ENCODE measurements at regions not wholly inside any gene's neighbourhood (a gene's known extent, or its start where the extent isn't known, plus 50 kb on each side); places are given as distances from the start of the nearest gene placed in this dataset.

DNA sequence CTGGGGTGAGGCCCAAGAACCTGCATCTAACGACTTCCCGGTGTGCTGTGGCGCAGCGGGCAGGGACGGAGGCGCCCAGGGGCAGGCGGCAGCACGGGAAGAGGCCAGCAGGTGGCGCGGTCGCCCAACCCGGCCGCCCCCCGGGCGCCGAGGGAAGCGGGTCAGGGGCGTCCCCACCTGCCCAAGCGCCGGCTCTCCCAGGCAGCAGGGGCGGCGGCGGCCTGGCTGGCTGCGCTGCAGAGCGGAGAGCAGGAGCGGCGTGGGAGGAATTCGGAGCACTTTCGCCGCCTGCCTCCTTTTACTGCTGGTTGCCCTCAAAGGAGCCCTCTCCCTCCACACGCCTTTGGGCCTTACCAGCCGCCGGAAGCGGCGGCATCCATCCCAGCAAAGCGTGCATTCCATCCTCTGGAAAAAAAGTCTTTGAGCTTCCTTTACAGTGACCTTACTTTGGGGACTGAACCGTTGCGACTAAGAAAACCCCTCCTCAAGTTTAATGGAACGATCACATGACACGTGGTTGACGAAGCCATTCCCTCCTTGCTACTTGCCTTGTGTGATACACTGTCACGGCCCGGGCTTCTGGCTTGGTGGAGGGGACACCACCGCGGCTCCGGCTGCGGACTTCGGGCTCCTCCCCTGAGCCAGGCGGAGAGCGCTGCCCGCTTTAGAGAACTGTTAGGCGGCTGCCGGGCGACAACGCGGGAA is 106.8 kb upstream of the CLMP start:
- peak; percentile 4 for DNase-seq

DNA sequence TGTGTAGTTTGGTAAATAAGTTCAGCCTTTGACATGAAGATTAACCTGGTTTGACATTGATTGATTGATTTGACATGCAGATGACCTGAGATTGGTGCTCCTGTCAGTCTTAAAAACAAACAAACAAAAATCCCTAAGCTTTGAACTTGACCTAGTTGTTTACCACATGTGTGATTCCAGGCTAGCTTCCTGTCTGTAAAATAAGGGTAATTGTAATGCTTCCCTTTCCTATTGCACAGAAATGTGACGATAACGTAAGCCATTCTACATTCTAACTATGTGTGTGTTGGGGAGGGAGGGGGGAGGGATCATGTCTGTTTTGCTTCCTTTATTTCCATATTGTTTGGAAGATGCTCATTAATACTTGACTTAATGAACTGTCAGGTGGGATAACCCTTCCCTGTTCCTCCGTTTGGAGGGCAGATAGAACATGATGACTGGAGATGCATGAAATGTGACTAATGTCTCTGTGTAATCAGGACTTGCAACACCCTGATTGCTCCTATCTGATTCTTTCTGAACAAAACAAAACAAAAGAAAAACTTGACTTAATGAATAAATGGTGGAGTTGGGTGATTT is 106.1 kb upstream of the CLMP start:
- peak; percentile 22 for DNase-seq

DNA sequence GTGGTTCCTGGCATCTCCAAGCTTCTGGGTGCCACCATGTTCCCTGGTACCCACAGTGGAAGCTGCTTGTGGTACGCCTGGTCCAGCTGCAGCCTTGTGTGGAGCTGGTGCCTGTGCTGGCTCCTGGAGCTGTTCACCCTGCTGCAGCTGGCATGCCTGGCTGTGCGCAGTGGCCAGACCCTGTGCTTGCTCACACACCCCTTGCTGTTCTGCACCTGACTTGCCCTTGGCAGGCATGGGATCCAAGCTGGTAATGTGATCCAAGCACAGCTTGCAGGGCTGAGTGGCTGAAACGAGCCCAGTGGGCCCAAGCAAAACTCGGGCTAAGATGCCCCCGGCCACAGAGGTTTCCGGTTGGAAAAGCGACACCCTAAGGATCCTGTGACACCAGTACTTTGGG is 104.7 kb upstream of the CLMP start:
- no peak for DNase-seq

DNA sequence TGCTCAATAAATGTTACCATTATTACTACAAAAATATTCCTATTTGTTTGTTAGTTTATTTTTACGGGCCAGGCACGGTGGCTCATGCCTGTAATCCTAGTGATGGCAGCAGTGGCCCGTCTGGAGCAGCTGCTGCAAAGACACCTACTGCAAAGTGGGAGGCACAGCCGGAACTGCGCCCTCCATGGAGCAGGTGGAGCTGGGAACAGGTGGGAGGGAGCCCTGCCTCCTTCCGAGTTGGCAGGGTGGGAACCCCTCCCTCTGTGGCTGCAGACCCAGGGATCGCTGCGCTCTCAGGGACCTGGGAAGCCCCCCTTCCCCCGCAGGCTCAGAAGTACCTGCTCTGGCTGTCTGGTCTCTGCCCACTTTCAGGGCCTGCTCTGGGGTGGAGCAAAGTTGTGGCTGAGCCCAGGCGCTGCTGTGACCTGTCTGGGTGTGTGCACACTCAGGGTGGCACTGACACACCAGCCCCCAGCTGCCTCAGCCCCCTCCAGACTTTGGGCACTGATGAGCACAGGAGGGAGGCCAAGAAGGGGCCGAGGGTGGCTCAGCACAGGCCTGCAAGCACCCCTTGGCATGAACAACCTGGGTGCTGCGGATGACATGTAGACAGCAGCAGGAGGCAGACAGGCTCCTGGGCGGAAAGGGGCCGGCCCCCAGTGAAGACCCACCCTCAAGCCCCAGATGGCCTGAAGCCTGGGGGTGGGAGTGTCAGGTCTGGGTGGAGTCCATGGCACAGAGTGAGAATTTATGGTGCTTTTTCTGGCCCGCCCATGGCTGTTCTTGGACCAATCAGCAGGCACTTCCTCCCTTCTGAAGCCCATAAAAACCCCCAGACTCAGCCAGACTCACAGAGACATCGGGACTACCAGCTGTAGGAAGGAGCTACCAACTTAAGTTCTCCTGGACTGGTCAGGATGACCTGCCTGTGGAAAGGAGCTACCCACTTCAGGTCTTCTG is 103.7 kb upstream of the CLMP start:
- no peak for DNase-seq

DNA sequence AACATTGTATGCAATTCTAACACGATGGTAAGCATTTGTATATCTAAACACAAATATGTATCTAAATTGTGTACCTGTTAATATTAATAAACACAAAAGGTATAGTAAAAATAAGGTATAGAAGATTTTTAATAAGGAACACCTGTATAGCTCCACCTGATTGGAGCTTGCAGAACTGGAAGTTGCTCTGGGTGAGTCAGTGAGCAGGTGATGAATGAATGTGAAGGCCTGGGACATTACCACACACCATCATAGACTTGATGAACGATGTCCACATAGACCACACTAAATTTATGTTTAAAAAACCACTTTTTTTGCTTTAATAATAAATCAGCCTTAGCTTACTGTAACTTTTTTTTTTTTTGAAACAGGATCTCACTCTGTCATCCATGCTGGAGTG is 97.6 kb upstream of the CLMP start:
- no peak for DNase-seq

DNA sequence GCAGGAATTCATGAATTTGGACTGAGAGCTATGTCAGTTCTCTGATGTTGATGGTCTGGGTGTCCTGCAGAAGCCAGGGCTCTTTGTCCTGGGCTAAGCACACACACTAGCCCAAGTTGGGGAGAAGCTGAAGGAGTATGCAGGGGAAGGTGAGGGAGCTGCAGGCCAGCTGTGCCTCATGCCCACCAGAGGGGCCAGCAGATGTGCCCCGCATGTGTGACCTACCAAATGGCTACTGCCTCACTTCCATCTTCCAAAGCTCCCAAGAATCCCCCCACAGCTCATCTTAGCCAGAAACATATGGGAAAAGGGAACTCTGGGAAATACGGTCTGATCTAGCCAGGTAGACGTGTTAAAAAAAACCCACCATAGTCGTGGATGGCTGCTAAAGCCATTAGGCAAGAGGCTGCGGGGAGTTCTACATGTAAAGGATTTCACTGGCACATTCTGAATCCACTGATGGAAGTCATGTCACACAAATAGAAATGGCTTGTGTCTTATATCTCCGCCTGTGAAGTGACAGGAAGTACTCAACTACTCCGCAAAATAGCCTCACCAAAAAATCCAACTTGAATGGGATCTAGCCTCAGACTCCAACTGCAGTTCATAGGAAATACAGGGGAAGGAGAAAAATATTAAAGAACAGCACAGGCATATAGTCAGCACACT is 96.3 kb upstream of the CLMP start:
- no peak for DNase-seq

DNA sequence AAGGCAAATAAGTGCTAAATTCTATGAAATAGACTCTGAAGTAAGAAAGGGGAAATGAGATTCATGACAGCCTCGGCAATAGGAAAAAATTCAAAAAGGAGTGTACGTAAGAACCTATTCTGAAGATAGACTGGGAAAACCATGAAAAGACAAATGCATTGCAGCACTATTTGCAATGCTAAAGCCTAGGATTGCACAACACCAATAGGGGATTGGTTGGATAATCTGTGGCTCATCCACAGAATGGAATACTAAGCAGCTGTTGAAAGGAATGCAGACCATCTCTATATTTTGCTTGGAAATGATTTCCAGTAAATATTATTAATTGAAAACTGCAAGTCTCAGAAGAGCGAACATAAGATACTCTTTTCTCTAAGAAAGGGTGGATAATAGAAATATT is 91.7 kb upstream of the CLMP start:
- DNase-seq = no peak

DNA sequence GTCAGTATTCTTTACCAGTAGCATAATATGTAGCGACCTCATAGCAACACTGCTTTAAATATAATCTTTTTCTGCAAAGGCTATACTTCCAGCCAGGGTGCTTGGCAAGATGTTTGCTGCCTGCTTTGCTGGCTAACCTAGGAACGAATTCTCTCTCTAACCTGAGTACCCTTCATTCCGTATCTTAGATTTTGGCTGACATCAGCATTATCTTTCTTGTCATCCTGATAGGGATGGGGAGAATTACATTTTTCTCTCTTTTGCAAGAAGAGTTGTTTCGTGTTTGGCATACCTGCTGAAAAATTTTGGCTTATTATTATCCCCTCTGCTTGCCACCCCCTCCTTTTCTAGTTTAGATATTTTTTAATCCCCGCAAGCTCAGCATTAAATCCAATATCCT is 91.2 kb upstream of the CLMP start:
- DNase-seq = no peak

DNA sequence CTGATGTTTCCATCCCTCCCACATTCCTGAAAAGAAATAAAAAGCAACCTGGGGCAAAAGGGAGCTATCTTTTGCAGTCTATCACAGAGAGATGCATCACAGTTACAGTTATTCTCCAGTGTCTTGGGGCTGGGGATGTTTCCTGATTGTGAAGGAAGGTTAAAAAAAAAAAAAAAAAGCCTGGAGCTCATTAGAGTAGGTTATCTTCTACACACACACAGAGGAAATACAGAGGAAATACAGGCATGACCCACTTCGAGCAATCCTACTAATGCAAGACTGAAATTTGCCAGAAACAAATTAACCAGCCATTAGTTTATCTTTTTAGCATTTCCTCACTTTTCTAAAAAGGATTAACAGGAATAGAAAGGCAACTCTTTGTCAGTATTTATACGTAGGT is 89.4 kb upstream of the CLMP start:
- no peak for DNase-seq

DNA sequence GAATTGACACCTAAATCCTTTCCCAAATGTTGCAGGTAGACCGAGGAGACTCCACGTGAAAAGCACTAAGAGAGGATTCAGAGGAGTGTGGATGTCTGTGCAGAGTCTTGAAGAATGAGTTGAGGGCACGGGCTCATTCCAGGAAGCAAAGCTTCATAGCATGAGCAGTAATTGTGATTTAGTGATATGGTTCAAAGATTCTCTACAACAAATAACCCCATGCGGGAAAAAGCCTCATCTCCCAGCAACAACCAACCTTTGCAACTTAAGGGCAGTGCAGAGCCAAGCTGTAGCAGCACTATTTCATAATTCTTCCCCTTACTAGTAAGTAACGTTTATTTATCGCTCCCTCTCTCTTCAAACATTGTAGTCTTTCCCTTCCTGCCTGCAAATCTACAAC is 87.5 kb upstream of the CLMP start:
- no peak for DNase-seq

DNA sequence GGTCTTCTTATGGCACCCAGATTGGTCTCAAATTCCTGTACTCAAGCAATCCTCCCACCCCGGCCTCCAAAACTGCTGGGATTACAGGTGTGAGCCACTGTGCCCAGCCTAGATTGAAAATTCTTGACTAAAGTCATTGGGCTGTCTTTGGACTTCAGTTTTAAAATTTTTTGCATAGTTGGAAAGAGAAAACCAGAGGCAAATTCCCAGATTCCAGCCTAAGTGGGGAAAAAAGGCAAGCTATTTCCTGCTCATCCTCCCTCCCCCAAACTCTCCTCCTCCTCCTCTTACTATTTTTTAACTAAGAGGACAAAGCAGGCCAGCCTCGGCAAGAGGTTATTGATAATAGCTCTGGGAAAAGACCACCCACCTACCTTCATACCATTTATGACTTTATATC is 78.6 kb upstream of the CLMP start:
- no peak for DNase-seq

DNA sequence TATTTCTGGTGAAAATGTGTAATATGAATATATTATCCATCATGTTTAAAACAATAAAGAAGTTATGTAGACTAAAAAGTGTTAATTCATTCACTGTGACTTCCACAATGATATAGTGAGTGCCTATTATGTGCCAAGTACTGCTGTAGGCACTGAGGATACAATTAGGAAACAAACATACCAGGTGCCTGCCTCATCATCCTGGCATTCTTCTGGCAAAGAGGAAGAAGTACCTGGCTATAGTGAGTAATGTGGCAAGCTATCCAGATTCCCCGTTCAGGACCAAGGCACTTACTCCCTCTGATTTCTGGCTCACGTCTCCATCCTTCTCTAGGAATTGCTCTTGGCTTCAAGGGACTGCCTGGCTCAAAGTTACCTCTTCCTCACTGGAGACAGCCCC is 77.5 kb upstream of the CLMP start:
- DNase-seq = no peak

DNA sequence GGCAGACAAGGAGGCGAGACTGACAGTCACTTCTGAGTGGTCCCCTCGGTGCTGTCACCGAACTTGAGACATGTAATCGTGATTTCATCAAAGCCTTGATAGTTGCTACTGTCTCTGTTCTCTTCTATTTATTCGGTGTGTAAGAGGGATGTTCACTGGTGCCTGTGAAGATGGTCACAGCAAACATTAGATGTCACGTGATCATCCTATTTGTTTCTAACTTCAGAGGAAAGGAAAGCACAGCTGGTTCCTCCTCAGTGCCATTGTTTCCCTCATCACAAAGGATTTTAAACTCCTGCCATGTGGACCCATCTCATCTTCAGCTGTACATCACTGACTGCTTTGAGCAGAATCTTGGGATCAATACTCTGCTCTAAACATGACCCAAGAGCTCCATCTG is 73.1 kb upstream of the CLMP start:
- DNase-seq = no peak

DNA sequence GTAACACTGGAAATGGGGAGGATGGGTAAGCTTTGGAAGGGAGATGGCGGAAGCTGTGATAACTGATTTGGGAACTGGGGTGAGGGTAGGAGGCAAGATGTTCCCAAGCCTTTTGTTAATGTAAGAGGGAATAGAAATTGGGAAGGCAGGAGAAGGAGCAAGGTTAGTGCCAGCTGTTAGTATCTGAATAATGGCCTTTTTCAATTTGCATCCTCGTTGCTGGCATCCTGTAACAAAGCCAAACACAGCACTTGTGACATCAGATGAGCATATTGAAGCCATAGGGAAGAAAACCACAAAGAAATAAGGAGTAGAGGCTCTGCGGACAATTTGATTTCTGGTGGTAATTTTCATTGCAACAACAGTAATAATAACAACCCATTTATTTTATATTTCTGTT is 70.9 kb upstream of the CLMP start:
- no peak for DNase-seq

DNA sequence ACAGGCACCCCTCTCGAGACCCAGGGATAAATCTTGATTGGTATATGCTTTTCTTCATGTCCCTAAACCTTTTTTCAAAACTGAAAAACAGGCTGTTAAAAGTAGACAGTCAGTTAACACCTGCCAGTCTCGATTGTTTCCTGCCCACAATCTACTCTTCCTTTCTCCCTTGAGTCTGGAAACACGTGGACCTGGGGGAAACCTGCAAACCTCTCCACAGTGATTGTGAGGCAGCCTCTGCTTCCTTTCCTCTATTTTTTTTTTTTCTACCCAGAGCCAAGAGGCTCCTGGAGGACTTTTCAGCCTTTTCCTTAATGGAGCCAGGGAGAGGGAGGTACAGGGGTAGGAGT is 69.4 kb upstream of the CLMP start:
- no peak for DNase-seq

DNA sequence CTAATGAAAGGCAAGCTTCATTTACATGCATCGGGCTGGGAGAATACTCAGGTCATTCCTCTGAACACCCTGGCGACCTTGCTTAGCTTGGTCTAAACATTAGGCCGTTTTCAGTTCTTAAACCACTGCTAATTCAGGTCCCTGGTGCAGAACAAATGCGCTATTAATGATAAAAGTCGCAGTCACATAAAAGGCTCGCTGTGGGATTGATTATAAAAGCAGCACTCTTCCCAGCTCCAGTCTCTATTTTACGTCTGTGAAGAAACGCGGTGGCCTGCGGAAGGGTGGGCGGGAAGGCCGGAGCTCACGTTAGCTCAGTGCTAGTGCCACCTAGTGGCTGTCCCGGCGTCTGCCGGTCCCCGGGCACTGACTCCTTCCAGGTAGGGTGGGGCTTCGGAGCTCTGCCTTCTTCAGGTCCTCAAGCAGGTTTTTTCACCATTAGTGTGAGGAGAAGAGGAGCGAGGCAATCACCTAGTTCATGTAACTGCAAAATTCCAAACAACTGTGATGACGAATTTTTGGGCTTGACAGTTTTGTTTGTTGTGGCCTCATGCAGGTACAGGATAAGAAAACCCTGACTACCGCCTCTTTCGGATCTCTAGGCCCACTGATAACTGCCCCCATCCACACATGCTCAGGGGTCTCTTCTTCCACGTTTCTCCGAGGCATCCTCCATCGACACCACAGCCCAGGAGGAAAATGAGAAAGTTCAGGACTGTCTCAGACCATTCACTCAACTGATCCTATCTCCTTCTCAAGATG is 66.5 kb upstream of the CLMP start:
- DNase-seq = peak; percentile 57

DNA sequence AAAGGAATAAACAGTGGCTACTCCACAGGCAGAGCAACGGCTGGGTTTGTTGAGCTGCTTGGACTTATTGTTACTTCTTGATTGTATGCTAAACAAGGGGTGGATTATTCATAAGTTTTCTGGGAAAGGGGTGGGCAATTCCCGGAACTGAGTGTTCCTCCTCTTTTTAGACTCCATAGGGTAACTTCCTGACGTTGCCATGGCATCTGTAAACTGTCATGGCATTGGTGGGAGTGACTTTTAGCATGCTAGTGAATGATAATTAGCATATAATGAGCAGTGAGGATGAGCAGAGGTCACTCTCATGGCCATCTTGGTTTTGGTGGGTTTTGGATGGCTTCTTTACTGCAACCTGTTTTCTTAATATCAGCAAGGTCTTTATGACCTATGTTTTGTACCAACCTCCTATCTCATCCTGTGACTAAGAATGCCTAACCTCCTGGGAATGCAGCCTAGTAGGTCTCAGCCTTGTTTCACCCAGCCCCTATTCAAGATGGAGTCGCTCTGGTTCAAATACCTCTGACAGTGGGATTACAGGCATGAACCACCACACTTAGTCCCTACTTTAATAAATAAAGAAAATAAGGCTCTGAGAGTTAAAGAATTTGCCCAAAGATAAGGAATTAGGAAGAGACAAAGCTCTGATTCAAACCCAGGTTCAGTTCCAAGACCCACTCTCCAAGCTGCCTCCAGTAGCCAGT is 65.6 kb upstream of the CLMP start:
- no peak for DNase-seq

DNA sequence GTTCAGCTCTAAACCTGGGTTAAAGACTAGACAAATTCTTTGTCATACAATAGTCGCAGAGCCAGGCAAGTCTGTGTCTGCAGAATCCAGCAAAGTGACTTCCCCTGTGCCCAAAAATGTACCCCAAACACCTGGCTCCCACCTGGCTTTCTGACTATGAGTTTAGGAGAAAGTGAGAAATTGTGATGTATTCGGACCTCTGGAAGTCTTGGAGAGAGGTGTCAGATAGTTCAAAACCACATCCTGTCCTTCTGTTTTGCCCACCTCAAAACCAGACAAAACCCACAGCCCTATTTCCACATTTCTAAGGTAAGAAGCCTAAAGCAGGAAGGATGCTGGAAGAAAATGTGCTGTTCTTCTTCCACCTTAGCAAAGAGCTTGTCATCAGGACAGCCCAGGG is 63.8 kb upstream of the CLMP start:
- no peak for DNase-seq

DNA sequence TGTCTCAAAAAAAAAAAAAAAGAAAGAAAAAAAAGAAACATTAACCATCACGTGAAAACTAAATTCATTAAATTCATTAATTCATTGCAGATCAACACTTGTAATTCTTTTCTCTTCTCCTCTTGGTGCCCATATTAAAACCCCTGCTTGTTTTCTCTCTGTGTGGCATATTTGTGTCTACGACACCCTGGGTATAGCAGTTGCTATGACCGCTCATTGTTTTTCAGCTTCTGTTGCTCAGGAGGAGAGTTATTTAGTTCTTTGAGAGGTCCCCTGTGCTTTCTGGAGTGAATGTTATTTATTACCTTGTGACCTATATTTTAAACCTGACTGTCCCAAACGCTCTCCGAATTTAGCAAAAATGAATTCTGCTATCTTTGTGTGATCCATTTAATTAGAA is 62.3 kb upstream of the CLMP start:
- no peak for DNase-seq

DNA sequence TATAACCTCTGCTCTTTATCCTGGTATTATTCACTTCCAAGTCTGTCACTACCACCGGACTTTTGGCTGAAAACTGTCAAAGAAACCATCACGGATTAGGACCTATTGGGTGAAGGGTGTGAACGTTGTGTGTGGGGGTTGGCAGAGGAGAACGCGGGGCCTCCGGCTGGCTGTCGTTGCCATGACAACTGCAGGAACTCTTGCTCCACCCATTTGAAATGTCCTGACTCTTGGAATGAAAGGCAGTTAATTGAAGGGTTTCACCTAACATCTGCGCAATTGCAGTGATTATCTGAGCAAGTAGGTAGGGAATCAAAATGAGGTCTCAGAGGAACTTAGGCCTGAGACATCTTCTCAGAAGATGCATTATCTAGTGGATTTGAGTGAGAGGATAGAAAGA is 60.9 kb upstream of the CLMP start:
- DNase-seq = no peak

DNA sequence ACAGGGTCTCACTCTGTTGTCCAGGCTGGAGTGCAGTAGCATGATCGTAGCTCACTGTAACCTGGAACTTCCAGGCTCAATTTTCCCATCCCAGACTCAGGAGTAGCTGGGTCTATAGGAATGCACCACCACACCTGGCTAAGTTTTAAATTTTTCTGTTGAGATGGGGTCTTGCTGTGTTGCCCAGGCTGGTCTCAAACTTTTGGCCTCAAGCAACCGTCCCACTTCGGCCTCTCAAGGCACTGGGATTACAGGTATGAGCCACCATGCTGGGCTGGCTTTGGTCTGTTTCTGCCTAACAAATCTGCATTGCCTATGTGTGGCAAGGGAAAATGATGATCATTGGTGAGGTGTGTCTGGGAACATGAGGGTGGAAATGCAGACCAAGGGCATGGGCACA is 59.3 kb upstream of the CLMP start:
- DNase-seq = no peak

DNA sequence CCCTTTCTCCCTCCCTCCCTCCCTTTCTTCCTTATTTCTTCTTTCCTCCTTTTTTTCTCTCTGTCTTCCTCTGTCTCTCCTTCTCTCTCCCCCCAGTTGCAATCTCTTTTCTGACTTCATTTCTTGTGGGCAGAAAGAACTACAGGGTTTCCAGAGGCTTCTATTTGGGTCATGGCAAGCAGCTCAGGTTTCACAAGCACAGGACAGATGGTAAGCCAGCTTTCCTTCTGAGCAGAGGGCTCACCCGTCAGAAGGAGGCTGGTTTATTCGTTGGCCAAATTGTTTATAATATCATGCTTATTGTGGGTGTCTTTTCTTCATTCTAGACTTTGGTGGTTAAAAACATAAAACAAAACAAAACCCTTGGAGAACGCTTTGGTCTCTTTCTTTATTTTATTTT is 58.9 kb upstream of the CLMP start:
- no peak for DNase-seq
